Liver (tissue), 3 donors: ENCODE measurements at regions not wholly inside any gene's neighbourhood (a gene's known extent, or its start where the extent isn't known, plus 50 kb on each side); places are given as distances from the start of the nearest gene placed in this dataset.

ENCODE experiments used
- JUND ChIP-seq, 2 donors: IDR thresholded peaks; 2 replicates each; pipeline ENCODE4 v1.6.1; 2016; ENCODE audit warnings: antibody characterized with exemption in 2 of 2
- TF ChIP-seq, protein P1 (sequence below): IDR thresholded peaks from 2 replicates; pipeline ENCODE4 v1.6.1; 2016; ENCODE audit warnings: antibody characterized with exemption
- TF ChIP-seq, protein P2 (sequence below): fragments of 150-350 bp; IDR thresholded peaks from 2 replicates; pipeline ENCODE4 v1.5.1; 2017; ENCODE audit warnings: improper control_type of control experiment, low read depth, low read length; ENCODE audit not compliant: missing input control
- TF ChIP-seq, protein P3 (sequence below): IDR thresholded peaks from 2 replicates; pipeline ENCODE4 v1.6.1; 2016; ENCODE audit warnings: antibody characterized with exemption
- TF ChIP-seq, protein P4 (sequence below): IDR thresholded peaks from 2 replicates; pipeline ENCODE4 v1.6.1; 2016; ENCODE audit warnings: antibody characterized with exemption
- TF ChIP-seq, protein P5 (sequence below): IDR thresholded peaks from 2 replicates; pipeline ENCODE4 v1.6.1; 2016; ENCODE audit warnings: antibody characterized with exemption, mild to moderate bottlenecking
- donor health status: healthy.
- donor health status: healthy.

DNA sequence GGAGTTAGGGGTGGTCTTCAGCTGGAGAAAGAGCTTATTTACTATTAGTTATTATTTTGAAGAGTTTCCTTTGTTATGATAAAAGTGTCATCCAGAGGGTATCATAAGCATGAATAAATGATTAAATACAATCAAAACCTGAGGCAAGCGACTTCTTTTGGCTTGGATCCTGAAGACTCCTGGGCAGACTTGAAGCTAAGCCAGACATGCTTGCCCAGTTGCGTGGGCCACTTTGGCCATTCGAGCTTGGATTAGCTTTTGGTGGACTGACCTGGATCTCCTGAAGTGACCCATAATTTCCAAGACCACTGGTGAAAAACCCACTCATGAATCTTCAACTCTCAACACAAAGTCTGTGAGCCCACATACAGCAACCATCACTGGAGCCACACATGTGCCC, 335.8 kb downstream of the NR2F1-AS1 start:
- TF ChIP-seq, protein P1, sequence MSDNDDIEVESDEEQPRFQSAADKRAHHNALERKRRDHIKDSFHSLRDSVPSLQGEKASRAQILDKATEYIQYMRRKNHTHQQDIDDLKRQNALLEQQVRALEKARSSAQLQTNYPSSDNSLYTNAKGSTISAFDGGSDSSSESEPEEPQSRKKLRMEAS: no peak
- TF ChIP-seq, protein P2, sequence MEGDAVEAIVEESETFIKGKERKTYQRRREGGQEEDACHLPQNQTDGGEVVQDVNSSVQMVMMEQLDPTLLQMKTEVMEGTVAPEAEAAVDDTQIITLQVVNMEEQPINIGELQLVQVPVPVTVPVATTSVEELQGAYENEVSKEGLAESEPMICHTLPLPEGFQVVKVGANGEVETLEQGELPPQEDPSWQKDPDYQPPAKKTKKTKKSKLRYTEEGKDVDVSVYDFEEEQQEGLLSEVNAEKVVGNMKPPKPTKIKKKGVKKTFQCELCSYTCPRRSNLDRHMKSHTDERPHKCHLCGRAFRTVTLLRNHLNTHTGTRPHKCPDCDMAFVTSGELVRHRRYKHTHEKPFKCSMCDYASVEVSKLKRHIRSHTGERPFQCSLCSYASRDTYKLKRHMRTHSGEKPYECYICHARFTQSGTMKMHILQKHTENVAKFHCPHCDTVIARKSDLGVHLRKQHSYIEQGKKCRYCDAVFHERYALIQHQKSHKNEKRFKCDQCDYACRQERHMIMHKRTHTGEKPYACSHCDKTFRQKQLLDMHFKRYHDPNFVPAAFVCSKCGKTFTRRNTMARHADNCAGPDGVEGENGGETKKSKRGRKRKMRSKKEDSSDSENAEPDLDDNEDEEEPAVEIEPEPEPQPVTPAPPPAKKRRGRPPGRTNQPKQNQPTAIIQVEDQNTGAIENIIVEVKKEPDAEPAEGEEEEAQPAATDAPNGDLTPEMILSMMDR: no peak
- no peak for TF ChIP-seq JUND (IDR thresholded peaks at IDR 0.05)
- TF ChIP-seq, protein P3, sequence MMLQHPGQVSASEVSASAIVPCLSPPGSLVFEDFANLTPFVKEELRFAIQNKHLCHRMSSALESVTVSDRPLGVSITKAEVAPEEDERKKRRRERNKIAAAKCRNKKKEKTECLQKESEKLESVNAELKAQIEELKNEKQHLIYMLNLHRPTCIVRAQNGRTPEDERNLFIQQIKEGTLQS: no peak
- TF ChIP-seq, protein P4, sequence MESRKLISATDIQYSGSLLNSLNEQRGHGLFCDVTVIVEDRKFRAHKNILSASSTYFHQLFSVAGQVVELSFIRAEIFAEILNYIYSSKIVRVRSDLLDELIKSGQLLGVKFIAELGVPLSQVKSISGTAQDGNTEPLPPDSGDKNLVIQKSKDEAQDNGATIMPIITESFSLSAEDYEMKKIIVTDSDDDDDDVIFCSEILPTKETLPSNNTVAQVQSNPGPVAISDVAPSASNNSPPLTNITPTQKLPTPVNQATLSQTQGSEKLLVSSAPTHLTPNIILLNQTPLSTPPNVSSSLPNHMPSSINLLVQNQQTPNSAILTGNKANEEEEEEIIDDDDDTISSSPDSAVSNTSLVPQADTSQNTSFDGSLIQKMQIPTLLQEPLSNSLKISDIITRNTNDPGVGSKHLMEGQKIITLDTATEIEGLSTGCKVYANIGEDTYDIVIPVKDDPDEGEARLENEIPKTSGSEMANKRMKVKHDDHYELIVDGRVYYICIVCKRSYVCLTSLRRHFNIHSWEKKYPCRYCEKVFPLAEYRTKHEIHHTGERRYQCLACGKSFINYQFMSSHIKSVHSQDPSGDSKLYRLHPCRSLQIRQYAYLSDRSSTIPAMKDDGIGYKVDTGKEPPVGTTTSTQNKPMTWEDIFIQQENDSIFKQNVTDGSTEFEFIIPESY: no peak
- TF ChIP-seq, protein P5, sequence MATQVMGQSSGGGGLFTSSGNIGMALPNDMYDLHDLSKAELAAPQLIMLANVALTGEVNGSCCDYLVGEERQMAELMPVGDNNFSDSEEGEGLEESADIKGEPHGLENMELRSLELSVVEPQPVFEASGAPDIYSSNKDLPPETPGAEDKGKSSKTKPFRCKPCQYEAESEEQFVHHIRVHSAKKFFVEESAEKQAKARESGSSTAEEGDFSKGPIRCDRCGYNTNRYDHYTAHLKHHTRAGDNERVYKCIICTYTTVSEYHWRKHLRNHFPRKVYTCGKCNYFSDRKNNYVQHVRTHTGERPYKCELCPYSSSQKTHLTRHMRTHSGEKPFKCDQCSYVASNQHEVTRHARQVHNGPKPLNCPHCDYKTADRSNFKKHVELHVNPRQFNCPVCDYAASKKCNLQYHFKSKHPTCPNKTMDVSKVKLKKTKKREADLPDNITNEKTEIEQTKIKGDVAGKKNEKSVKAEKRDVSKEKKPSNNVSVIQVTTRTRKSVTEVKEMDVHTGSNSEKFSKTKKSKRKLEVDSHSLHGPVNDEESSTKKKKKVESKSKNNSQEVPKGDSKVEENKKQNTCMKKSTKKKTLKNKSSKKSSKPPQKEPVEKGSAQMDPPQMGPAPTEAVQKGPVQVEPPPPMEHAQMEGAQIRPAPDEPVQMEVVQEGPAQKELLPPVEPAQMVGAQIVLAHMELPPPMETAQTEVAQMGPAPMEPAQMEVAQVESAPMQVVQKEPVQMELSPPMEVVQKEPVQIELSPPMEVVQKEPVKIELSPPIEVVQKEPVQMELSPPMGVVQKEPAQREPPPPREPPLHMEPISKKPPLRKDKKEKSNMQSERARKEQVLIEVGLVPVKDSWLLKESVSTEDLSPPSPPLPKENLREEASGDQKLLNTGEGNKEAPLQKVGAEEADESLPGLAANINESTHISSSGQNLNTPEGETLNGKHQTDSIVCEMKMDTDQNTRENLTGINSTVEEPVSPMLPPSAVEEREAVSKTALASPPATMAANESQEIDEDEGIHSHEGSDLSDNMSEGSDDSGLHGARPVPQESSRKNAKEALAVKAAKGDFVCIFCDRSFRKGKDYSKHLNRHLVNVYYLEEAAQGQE: no peak
